Hippocampal formation (tissue), 2 donors: ENCODE measurements at regions not wholly inside any gene's neighbourhood (a gene's known extent, or its start where the extent isn't known, plus 50 kb on each side); places are given as distances from the start of the nearest gene placed in this dataset.

Experiments used
- DNase-seq, 2 donors: peaks; one replicate each; lab custom pipeline; 2025; lab: John Stamatoyannopoulos, UW

DNA sequence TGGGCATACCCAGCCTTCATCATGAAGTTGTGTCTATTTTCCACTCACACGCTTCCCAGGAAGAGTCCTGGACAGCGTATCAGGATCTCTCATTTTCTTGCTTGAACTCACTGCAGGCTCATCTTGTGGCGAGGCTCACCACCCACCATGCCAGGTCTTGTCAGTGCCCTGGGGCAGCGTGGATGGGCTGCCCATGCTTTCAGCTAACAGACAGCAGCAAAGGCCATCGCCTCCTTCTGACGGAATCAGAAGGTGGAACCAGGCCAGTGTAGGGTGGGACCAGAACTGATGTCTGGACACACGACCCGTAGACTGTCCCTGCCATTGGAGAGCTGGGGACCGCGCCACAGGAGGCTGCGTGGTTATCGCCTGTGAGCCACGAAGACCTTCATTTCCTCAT is 169.4 kb downstream of the FOXL1 start:
- DNase-seq, result no peak

DNA sequence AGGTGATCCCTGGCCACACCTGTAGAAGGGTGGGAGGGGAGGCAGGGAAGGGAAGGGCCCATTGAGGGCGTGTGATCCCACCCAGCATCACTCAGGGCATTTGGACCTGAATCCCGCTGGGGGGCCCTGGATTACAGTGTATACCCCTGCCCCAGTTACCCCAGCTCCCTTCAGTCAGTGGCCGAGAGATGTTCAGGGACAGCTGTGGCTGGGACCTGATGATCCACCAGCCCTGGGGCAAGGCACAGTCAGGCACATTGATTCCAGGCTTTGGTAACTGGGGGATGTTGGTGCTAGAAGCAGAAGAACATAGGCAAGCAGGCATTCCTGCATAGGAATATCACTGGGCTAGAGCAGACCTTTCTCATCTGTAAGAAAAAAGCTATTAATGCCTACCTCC is 170.3 kb downstream of the FOXL1 start:
- DNase-seq, result no peak

DNA sequence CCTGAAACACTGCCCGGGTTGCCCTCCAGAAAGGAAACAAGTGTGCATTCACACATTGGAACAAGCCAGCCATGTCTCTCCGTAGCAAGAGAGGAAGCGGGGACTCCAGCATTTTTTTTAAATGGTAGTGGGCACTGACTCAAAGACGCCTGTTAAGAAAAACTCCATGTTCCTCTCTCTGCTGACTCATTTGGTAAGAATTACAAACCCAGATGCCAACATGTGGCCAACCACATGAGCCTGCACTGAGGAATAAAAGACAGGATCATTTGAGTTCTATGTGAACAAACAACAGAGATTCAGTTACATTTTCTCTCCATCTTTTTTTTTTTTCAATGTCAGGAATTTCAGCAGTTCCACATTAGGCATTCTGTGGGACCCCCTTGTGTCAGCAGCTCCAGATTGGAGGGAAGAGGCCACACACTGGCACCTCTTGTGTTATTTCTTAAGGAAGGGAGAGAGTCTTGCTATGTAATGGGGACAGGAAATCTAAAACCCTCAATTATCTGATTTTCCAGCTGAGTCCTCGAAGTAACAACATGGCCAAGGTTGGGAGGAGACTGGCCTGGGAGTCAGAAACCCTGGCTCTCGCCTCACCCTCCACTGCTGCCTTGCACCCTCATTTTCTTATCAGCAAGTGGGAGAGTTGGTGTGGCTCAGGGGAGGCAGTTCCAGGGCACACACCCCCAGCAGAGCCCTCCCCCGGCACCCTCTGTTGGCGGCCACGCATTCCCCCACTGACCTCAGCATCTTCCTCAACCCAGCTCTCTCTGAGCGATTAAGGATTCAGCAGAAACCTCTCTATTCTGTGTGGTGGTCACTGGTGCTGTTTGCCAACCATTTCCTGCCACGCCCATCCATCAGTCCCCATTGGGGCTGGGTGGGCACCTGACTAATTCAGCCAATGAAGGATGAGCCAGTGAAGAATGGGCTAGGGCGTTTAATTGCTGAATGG is 173.0 kb downstream of the FOXL1 start:
- DNase-seq, result no peak

DNA sequence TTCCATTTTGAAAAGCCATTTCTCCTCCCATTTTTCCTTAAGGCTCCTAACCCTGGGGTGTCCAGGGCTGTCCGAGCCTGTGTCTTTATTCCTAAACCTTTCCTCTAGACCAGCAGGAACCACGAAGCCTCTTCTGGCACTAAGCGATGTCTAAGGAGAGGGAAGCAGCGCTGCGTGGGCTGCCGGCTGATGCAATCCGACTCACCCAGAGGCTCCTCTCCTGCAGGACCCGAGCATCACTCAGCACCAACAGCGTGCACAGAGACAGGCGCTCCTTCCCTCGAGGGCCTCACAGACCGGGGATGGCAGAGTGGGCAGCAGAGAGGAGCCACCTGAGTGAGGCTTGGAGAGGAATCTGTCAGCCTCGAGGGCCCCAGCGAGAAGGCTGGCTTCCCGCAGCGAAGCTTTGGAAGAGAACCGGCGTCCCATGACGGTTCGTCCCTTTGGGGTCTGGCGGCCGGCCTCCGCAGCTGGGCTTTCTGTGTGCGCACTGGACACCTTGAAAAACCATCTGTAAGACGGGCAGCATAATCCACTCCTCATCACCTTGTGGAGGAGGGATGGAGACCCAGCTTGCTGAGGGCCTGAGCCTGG is 174.3 kb downstream of the FOXL1 start:
- no peak for DNase-seq

DNA sequence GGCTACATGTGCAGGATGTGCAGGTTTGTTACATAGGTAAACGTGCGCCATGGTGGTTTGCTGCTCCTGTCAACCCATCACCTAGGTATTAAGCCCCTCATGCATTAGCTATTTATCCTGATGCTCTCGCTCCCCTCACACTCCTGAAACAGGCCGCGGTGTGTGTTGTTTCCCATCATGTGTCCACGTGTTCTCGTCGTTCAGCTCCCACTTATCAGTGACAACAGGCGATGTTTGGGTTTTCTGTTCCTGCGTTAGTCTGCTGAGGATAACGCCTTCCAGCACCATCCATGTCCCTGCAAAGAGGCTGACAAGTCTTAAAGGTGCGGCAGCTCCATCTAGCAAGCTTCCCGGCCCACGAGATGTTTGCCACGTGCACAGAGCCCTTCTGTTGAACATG is 175.1 kb downstream of the FOXL1 start:
- no peak for DNase-seq

DNA sequence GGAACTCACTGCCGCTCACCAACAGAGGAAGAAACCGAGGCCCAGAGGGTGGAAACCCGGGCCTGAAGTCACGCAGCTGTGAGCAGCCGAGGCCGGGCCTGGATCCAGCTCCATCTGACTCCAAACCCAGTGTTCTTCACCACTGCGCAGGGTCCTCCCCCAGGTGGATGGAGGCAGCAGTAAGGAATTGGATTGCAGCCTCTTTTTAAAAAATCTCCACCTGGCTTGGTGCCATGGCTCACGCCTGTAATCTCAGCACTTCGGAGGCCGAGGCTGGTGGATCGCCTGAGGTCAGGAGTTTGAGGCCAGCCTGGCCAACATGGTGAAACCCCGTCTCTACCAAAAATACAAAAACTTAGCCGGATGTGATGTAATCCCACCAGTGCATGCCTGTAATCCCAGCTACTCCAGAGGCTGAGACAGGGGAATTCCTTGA is 177.2 kb downstream of the FOXL1 start:
- DNase-seq, result no peak

DNA sequence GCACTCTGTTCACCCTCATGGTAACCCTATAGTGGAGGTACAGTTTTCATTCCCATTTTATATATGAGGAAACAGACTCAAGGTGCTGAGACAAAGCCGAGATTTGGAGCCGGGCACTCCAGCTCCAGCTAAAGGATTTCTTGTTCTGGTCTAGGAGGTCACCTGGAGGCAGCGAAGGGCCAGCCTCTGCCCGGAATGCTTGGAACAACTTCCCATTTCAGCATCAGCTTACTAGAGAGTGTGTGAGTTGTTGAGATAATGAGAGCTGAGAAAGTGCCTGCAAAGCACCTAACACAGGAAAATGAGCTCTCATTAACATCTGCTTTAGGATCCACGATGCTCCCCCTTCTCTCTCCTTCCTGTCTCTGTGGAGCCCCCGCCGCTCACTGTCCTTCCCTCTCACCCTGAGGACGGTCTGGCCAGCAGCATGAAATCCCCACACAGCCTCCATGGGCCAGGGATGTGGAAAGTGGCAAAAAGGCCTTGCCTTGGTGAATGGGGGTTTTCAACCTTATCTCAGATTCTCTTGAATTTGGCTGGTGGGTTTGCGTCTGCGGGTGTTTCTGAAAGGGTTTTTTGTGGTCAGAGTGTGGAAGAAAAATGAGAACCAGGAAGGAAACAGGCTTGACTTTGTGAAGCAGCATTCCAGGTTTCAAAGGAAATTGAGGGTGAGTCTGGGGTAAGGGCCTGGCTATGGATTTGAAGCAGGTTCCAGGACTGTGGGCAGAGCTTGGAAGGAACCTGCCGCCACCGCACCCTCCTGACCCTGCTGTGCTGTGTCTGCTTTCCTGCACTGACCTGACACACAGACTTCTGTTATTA is 178.7 kb downstream of the FOXL1 start:
- DNase-seq, result no peak

DNA sequence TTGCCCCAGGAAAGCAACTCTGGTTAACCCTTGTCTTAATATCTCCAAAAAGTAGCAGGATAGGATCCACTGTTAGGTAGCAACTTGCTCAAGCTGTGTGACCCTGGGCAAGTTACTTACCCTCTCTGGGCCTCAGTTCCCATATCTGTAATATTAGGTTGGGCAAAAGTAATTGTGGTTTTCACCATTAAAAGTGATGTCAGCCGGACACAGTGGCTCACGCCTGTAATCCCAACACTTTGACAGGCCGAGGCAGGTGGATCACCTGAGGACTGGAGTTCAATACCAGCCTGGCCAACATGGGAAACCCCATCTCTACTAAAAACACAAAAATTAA is 179.3 kb downstream of the FOXL1 start:
- no peak for DNase-seq

DNA sequence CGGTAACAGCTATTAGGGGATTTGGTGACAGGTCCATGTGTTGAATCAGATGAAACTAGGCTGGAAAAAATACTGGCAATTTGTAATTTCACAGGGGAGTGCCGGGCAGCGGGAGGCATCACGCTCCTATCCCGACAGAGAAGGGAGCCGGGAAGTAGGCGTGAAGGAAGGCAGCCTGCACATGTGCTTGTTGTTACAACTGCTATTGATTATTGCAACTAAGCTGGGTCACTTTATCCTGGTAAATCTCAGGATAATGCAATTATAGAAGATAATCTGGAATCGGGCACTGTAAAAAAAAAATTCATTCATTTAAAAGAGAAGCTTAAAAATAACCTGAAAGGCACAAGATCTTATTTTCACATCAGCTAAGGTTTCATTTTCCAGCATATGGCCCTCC is 180.6 kb downstream of the FOXL1 start:
- no peak for DNase-seq

DNA sequence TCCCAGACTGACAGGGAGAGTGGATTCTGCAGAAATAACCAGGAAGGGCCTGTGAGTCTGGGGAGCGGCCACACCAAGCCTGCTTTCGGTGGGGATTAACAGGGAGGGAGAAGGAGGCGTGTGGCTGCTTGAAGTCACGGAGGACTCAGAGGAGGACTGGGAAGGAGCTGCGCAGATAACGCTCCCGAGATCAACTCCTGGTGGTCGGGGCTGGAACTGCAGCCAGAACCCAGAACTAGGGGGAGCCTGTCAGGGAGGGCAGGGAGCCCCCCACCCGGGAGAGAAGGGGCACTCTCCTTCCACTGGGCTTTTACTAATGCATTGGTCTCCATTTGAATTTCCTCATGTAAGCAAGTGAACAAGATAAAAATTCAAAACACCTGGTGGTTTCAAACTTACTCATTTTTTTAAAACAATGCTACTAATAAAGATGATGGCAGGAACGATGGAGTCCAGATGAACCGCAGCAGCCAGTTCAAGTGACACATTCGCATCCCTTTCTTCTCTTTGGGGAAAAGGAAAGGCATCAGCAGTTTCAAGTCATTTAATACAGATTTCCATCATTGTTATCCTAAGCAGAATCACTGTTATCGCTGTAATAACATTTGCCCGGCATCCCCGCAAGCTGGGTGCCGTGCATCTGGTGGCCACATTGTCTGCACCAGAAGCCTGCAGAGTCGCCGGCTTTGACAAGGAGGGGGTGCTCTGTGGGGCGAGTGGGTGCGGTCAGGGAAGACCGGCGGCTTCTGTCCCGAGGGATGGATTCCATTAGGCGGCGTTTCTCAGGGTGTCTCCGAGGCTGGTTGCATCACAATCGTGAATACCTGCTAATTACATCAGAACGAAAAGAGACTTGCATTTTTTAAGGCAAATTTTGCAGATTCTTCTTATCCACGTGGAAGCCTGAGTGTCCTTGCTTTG is 183.0 kb downstream of the FOXL1 start:
- DNase-seq, result no peak

DNA sequence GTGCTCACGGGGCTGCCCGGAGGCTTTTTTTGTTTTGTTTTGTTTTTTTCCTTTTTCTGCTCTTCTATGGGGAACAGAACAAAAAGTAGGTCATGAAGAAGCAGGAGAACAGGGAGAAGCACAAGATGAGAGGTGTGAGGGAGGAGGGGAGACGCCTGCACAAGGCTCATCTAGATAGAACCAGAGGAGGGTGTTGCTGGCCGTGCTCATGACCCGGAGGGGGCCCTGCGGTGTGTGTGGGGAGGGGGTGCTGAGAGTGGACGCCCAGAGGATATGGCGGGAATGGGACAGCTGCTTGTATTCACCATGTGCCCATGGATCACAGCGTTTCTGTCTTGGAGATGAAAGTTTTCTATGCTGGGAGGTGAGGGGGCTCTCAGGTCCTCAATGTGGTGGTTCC is 183.7 kb downstream of the FOXL1 start:
- no peak for DNase-seq

DNA sequence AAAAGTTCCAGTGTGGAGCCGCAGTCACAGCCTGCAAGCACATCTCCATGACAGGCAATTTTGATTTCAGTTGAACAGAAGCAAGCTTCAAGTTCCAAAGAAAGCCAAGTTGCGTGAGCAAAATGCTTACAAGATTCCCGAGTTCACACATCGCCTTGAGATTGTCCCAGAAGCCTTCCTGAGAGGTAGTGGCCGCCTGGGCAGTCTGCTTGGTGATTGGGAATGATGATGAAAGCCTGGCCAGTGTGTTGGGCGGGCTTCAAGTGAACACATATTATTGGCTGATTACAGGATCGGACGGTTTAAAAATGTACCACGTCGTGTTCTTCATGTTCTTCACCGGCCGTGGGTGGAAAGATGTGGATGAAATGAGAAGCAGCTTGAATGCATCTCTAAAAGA is 185.5 kb downstream of the FOXL1 start:
- no peak for DNase-seq

DNA sequence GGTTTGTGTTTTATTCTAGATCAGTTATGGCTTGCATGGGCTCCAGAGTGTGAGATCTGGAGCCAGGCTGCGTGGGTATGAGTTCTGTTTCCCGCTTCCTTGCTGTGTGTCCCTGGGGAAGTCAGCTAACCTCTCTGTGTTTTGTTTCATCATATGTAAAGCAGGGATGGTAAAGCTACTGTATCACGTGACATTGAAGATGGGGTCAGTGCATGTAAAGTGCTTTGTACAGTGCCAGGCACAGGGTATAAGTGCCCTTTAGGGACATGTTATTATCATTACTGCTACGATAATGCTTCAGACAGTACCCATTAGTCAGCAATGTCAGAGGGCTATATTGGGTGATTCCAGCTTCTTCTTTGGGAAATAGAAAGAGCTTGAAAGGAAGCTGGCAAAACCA is 186.2 kb downstream of the FOXL1 start:
- DNase-seq, result no peak

DNA sequence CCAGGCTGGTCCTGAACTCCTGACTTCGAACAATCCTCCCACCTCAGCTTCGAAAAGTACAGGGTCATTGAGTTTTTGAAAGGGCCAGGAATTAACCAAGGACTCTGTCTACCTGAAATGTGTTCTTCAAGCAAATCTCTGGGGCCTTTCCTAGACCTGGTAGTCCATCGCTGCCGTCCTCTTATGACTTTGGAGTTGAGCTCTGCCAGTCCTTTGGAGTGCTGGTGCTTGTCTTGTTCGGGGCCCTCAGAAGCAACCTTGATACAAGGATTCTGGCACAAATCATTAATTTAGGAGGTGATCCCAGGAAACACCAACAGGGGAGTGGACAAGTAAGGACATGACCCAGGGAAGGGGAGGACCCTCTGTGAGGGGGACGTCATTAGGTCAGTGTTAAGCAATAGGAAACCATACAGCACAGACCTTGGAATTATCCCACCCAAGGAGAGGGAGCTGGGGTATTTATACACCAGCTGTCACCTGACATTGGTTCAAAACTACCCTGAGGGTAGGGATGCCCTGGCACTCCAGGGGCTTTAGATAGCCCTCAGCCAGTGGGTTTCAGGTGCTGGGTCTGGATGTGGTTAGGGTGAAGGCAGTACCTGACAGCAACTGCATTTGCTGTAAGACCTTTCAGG is 187.2 kb downstream of the FOXL1 start:
- DNase-seq, result no peak

DNA sequence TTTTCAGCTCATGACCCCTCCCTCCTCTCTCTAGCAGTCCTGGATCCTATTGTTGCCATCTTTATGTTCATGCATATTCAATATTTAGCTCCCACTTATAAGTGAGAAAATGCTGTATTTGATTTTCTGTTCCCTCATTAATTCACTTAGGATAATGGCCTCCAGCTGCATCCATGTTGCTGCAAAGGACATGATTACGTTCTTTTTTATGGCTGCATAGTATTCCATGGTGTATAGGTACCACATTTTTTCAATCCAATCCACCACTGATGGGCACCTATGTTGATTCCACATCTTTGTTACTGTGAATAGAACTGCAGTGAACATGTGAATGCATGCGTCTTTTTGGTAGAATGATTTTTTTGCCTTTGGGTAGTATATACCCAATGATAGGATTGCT is 188.4 kb downstream of the FOXL1 start:
- DNase-seq, result no peak

DNA sequence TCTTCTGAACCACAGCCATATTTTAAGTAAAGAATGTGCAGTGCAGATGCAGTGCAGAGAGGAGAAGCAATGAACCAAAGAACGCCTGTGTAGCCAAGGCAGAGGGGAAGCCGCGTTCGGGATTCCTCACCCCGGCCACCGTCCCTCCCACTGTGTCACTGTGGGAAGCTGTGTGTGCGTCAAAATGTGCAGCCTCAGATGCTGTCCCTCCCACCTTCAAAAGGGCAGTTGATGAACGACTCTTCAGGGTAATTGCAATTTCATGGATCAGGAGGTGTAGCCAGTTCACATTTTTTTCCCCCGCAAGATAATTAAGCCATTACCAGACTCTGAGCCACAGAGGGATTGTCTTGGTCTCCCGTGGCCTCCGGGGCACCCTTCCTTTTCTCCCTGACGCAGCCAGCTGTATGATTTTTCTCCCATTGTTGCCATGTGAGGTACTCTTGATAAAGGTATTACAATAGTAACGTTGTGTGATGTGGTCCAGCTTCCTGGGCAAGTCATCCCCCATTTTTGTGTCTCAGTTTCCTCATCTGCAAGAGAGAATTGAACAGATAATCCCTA is 190.0 kb downstream of the FOXL1 start:
- DNase-seq, result no peak

DNA sequence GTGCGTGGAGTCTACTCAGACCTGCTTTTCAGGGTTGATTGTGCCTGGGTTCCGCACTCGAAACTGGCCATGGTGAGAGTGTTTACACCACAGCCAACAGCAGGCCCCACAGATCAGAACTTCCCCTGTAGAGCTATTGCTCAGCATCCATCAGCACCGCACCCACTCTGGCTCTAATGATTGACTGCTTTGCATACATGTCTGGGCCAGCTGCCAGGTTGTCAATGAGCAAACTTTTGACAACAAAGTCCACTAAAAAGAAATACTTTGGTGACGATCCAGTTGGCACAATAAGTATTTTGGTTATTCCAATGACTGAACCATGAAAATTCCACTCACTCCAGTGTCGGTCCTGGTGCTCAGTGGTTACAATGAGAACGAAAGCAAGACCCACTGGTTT is 190.7 kb downstream of the FOXL1 start:
- no peak for DNase-seq

DNA sequence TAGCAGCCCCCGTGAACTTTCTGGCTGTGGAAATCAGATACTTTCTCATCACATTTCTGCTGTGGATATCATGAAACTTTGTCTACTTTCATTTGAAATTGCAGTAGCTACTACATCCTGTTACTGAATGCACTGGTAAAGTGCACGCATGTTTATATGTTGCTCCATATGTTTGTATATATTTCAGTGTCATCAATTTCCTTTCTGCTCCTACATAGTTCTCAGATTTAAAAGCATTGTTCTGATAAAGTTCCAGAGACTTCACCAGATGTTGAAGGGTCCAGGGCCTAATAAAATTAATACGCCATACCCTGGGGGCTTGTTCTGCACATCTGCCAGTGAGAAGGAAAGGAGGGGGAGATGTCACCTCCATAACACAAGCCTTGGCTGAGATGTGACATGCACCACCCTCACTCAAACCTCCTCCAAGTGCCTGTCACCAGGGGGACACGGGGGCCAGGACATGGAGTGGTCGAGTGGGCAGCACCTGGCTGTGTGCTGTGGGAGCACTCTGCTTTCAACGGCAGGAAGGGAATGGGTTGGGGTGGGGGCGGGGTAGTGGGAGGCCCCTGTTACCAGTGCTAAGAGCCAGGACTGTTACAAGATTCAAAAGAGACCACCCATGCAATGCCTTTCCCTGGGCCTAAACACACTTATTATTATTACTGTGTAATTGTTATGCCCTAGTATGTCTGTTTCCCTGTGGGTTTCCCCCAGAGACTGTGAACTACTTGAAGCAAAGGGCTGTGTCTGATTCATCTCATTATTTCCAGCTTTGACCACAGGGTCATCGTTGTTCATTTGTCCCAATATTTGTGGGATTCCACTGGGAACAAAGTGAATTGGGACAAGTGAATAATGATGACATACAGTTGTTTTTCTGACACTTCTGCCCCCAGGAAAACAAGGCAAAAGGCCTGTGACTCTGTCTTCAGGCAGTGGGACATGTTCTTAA is 193.4 kb downstream of the FOXL1 start:
- DNase-seq, result no peak

DNA sequence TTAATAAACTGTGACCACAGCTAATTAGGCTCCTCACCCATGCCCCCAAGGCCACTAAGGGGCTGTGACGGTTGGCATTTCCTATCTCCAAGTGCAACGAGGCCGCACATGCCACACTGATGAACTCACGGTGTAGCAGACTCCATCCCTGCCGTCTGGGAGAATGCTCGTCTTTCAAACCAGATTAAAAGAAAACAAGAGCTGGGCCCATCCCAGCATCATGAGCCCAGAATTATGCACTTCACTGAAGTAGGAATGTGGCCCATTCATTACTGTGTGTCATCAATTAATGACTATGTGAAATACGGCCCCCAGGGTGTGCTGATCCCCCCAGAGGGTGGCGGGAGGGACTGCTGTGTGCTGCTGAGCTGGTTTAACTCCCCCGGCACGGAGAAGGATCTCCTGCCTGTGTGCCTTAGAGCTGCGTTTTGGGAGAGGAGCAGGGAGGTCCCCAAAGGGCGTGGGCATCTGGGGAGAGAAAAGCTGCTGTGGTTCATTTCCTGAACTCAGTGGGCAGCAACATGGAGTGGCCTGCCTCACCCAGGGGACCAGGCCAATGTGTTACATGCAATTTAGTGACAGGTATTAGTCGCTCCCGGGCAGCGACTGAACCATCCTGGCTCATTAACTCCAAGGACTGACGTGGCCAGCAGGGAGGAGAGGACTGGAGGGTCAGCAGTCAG is 194.5 kb downstream of the FOXL1 start:
- DNase-seq, result no peak
